ENCODE measurements at regions not wholly inside any gene's neighbourhood (a gene's known extent, or its start where the extent isn't known, plus 50 kb on each side); places are given as distances from the start of the nearest gene placed in this dataset.

DNA sequence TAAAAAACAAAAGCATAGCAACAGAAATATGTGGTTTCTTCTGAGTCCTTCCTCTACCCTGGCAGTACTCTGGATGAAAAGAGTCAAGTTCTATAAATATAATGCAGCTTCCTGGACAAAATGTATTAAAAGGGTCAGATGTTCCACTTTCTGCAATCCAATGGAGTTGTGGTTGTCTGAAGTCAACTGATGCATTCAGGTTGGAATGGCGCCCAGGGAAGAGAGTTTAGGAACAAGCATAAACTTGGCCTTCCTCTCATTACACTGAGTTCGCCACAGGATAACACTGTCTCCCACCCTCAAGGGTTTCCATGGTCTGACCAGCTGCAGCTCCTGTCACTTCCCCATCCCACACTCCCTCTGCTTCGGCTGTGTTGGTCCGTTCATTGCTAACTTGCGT, 66.4 kb downstream of the PLEKHG1 start:
- Histone ChIP-seq H3K4me3 (ENCODE audit: low read depth, low read length, poor library complexity, severe bottlenecking) (no peak overlapping the region), H3K36me3 (ENCODE audit: insufficient read depth, low read length) (peaks cover 68% of the 10 kb centered on the region), H2AFZ (ENCODE audit: low read length) (no peak overlapping the region), H3K4me1 (ENCODE audit: insufficient read depth, low read length, severe bottlenecking) (peaks cover 21% of the 10 kb centered on the region), H3F3A (ENCODE audit: insufficient read depth, low read length) (no peaks in the 10 kb centered on the region), H3K27ac (ENCODE audit: low read depth, low read length, poor library complexity, severe bottlenecking) (no peak overlapping the region), H3K9me2 (ENCODE audit: low read depth, low read length) (no peaks in the 10 kb centered on the region), H4K20me1 (ENCODE audit: insufficient read depth, low read length) (no peaks in the 10 kb centered on the region), H3K9ac (ENCODE audit: low read length) (no peak overlapping the region), H3K9me3 (ENCODE audit: low read length) (no peaks in the 10 kb centered on the region), H3K27me3 (ENCODE audit: insufficient read depth, low read length) (no peaks in the 10 kb centered on the region), H3K4me2 (ENCODE audit: low read length) (no peak overlapping the region), H3K79me2 (ENCODE audit: insufficient read depth, low read length) (peaks cover 58% of the 10 kb centered on the region)
- TF ChIP-seq, protein P1, sequence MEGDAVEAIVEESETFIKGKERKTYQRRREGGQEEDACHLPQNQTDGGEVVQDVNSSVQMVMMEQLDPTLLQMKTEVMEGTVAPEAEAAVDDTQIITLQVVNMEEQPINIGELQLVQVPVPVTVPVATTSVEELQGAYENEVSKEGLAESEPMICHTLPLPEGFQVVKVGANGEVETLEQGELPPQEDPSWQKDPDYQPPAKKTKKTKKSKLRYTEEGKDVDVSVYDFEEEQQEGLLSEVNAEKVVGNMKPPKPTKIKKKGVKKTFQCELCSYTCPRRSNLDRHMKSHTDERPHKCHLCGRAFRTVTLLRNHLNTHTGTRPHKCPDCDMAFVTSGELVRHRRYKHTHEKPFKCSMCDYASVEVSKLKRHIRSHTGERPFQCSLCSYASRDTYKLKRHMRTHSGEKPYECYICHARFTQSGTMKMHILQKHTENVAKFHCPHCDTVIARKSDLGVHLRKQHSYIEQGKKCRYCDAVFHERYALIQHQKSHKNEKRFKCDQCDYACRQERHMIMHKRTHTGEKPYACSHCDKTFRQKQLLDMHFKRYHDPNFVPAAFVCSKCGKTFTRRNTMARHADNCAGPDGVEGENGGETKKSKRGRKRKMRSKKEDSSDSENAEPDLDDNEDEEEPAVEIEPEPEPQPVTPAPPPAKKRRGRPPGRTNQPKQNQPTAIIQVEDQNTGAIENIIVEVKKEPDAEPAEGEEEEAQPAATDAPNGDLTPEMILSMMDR (IDR thresholded peaks at IDR 0.05; ENCODE audit: low read length): no peak
- no peak for TF ChIP-seq EZH2 (IDR thresholded peaks at IDR 0.05; ENCODE audit: borderline replicate concordance, low read length)

DNA sequence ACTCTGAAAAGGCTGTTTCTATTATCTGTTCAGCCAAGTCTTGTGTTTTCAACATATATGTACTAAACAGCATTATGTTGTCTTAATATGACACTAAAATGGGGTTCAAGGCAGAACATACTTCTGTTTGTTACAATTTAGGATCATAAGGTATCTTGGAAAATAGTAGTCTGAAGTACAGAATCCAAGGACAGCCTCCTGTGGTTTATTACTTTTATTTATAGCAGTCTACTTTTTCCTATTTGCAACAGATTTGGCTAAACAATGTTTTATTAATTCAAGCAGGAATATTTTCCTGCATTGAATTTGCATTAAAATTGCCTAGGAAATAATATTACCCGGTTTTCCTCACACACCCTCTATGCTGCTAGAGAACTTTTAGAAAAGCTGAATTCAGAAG, 67.7 kb downstream of the PLEKHG1 start:
- TF ChIP-seq, protein P1 (IDR thresholded peaks at IDR 0.05; ENCODE audit: low read length): no peak
- TF ChIP-seq EZH2 (IDR thresholded peaks at IDR 0.05; ENCODE audit: borderline replicate concordance, low read length): no peak
- Histone ChIP-seq H3K79me2 (ENCODE audit: insufficient read depth, low read length) (peaks cover 50% of the 10 kb centered on the region), H3K4me3 (ENCODE audit: low read depth, low read length, poor library complexity, severe bottlenecking) (no peak overlapping the region), H3K27me3 (ENCODE audit: insufficient read depth, low read length) (no peaks in the 10 kb centered on the region), H2AFZ (ENCODE audit: low read length) (no peak overlapping the region), H4K20me1 (ENCODE audit: insufficient read depth, low read length) (no peaks in the 10 kb centered on the region), H3K4me2 (ENCODE audit: low read length) (no peak overlapping the region), H3K36me3 (ENCODE audit: insufficient read depth, low read length) (peaks cover 65% of the 10 kb centered on the region), H3F3A (ENCODE audit: insufficient read depth, low read length) (no peaks in the 10 kb centered on the region), H3K4me1 (ENCODE audit: insufficient read depth, low read length, severe bottlenecking) (peaks cover 21% of the 10 kb centered on the region), H3K9ac (ENCODE audit: low read length) (no peak overlapping the region), H3K27ac (ENCODE audit: low read depth, low read length, poor library complexity, severe bottlenecking) (no peak overlapping the region), H3K9me3 (ENCODE audit: low read length) (no peaks in the 10 kb centered on the region), H3K9me2 (ENCODE audit: low read depth, low read length) (no peaks in the 10 kb centered on the region)

DNA sequence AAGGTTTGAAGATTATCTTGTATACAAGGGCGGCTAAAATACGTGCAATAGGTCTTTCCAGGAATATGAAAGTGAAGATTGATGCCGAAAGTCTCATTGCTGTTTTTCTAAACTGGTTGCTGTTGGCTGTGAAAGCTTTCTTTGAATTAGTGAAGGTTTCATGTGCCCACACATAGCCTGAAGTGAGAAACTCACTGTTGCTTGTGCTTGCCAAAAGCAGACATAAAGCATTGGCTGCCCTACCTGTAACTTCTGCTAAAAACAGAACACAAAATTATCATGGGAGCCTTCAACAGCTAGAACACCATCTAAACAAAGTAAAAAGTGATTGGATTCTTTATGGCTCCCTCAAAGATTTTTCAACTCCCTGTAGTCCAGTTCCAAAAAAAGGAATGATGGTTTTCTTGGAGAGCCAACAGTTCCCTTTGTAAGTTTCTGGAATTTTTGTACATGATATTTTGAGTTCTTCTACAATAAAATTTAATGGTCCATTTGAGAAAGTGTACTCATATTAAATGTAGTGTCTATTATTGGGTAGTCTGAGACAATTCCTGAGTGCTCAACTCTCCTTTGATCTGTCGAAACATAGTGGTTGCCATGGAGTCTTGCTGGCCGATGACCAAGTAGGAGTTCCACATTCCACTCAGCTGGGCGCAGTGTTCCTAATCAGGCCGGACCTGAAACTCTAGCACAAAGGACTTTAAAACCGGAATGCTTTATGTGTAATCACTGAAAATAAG, 68.5 kb downstream of the PLEKHG1 start:
- H4K20me1 ChIP-seq (ENCODE audit: insufficient read depth, low read length): no peaks in the 10 kb centered on the region
- no peaks in the 10 kb centered on the region for H3K9me2 ChIP-seq (ENCODE audit: low read depth, low read length)
- H3K9ac ChIP-seq (ENCODE audit: low read length): no peak overlapping the region
- H3K27me3 ChIP-seq (ENCODE audit: insufficient read depth, low read length): no peaks in the 10 kb centered on the region
- no peak overlapping the region for H3K27ac ChIP-seq (ENCODE audit: low read depth, low read length, poor library complexity, severe bottlenecking)
- H3K4me2 ChIP-seq (ENCODE audit: low read length): no peak overlapping the region
- peaks cover 62% of the 10 kb centered on the region for H3K36me3 ChIP-seq (ENCODE audit: insufficient read depth, low read length)
- H3K79me2 ChIP-seq (ENCODE audit: insufficient read depth, low read length): peaks cover 49% of the 10 kb centered on the region
- TF ChIP-seq, protein P1 (IDR thresholded peaks at IDR 0.05; ENCODE audit: low read length): no peak
- no peak for TF ChIP-seq EZH2 (IDR thresholded peaks at IDR 0.05; ENCODE audit: borderline replicate concordance, low read length)
- no peak overlapping the region for H3K4me3 ChIP-seq (ENCODE audit: low read depth, low read length, poor library complexity, severe bottlenecking)
- peaks cover 21% of the 10 kb centered on the region for H3K4me1 ChIP-seq (ENCODE audit: insufficient read depth, low read length, severe bottlenecking)
- H3F3A ChIP-seq (ENCODE audit: insufficient read depth, low read length): no peaks in the 10 kb centered on the region
- H2AFZ ChIP-seq (ENCODE audit: low read length): no peak overlapping the region
- no peaks in the 10 kb centered on the region for H3K9me3 ChIP-seq (ENCODE audit: low read length)
